Activated CD4-positive, alpha-beta T cell treated with anti-CD3 and anti-CD28 coated beads, Interleukin-2, amount 10 ng/mL, durations not matched to agents 7 days and 5 days (primary cell): ENCODE measurements at regions not wholly inside any gene's neighbourhood (a gene's known extent, or its start where the extent isn't known, plus 50 kb on each side); places are given as distances from the start of the nearest gene placed in this dataset.

Experiments used
- CTCF ChIA-PET: fragments of 350-600 bp; sonication (Branson Sonifier 250); formaldehyde crosslinking; loops from one replicate; lab custom pipeline; 2021; ENCODE audit warnings: antibody characterized with exemption; lab: Charles Lee
- POLR2A ChIA-PET: fragments of 350-600 bp; sonication (Branson Sonifier 250); formaldehyde crosslinking; loops from one replicate; lab custom pipeline; 2021; ENCODE audit warnings: antibody characterized with exemption; lab: Charles Lee
- DNase-seq: peaks from one replicate; pipeline ENCODE4 v3.0.0-alpha.2; 2020
- H3K27ac Mint-ChIP-seq: one replicate; pipeline ENCODE4 v1.8.0; 2021; ENCODE audit warnings: mild to moderate bottlenecking, moderate library complexity, mixed read lengths
- H3K27me3 Mint-ChIP-seq: one replicate; pipeline ENCODE4 v1.8.0; 2021; ENCODE audit warnings: mixed read lengths
- H3K36me3 Mint-ChIP-seq: one replicate; pipeline ENCODE4 v1.8.0; 2021; ENCODE audit warnings: low read depth, mixed read lengths
- H3K4me1 Mint-ChIP-seq: one replicate; pipeline ENCODE4 v1.8.0; 2021; ENCODE audit warnings: mixed read lengths
- H3K4me3 Mint-ChIP-seq: one replicate; pipeline ENCODE4 v1.8.0; 2021; ENCODE audit warnings: mild to moderate bottlenecking, moderate library complexity, mixed read lengths
- H3K9me3 Mint-ChIP-seq: one replicate; pipeline ENCODE4 v1.8.0; 2021; ENCODE audit warnings: mixed read lengths

DNA sequence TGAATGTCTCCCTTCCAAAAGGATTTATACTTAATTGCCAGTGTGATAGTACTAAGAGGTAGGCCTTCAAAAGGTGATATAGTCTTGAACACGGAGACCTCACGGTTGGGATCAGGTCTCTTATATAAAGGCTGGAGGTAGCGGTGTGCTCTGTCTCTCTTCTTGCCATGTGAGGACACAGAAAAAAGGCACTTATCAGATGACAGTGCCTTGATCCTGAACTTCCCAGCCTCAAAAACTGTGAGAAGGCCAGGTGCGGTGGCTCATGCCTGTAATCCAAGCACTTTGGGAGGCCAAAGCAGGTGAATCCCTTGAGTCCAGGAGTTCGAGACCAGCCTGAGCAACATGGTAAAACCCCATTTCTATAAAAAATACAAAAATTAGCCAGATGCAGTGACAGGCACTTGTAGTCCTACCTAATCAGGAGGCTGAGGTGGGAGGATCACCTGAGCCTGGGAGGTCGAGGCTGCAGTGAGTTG, 108.9 kb upstream of the TOP3B start:
- Mint-ChIP-seq H3K9me3 (no peaks in the 10 kb centered on the region), H3K27ac (no peak overlapping the region), H3K4me3 (no peak overlapping the region), H3K4me1 (peaks cover 15% of the 10 kb centered on the region), H3K27me3 (peaks cover 31% of the 10 kb centered on the region), H3K36me3 (no peaks in the 10 kb centered on the region)
- CTCF ChIA-PET: no interaction called here
- POLR2A ChIA-PET: no interaction called here
- DNase-seq: no peak

- no peak for DNase-seq
- Mint-ChIP-seq H3K4me3 (no peak overlapping the region), H3K36me3 (no peaks in the 10 kb centered on the region), H3K27me3 (peaks cover 26% of the 10 kb centered on the region), H3K9me3 (no peaks in the 10 kb centered on the region), H3K27ac (no peak overlapping the region), H3K4me1 (peaks cover 15% of the 10 kb centered on the region)
- ChIA-PET CTCF (no interaction called here), POLR2A (no interaction called here)
These were observed 108.2 kb upstream of the TOP3B start for GRCh38 chr22:22090650-22091399.

DNA sequence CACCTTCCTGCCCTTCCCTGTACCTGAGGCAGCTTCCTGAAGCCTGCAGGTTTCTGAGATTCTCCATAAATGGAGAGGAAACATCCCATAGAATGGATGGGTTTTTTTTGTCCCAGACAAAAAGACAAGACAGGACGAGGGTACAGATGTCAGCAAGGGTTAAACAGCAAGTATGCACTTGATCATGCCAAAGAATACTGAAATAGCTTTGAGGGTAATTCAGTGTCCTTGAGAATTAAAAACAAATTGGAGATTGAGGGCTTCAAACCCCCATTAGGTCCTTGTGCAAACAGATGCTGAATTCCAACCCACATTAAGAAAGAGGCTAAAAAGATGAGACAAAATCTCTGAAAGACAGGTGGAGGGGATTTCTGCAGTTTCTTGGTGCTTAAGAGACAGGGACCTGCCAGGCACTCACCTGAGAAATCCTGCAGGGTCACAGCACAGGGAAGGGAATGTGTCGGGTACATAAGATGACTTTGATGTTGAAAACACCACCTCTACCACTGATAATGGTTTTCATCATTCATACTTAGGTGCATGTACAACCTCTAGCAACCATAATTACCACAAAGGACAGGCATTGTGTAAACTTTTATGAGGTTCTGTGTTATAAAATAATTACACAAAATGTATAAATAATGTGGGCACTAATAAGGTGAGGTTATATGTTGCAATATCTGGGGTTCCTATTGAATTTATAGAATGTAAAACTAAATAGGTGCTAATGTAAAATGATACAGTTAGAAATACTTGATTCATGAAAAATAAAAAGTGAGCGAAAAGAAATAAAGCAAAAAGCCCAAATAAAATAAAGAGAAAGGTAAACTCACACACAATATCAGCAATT, 107.1 kb upstream of the TOP3B start:
- peaks cover 18% of the 10 kb centered on the region for H3K27me3 Mint-ChIP-seq
- ChIA-PET CTCF (no interaction called here), POLR2A (no interaction called here)
- H3K36me3 Mint-ChIP-seq: no peaks in the 10 kb centered on the region
- H3K4me1 Mint-ChIP-seq: peaks cover 15% of the 10 kb centered on the region
- H3K9me3 Mint-ChIP-seq: no peaks in the 10 kb centered on the region
- DNase-seq: no peak
- no peak overlapping the region for H3K27ac Mint-ChIP-seq
- no peak overlapping the region for H3K4me3 Mint-ChIP-seq

DNA sequence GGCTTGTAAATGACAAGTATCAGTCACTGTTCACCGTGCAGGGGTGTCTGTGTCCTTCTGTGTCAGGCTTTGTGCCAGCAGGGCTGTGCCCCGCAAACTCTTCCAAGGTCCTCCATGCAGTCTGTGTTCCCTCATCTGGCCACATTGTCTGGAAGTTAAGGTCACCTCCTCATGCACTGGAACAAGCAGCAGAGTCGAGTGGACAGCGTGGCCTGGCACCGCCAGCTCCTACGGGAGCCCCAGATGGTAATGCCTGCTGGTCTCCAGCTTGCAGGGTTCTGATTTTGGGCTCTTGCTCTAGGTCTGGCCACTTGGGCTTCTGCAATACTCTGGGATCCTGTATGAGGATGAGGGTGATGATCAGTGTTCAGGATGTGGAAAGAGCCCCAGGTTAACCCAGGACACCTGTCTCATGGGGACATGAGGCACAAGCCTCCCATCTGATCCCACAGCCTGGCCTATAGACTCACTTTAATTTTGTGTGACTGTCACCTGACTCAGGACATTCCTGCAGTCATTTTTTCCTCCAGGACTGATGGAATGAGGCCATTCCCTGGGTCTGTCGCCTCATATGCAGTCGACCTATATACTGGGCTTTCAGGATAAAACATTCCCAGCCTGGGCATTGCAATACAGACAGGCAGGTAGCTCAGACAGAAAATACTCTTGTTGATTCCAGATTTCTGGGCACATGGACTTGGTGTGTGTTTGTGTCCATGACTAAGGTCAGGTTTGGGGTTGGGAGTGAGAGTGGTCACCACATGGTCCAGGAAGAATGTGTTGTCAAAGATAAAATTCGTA, 106.3 kb upstream of the TOP3B start:
- Mint-ChIP-seq H3K27me3 (peaks cover 18% of the 10 kb centered on the region), H3K9me3 (no peaks in the 10 kb centered on the region), H3K27ac (no peak overlapping the region), H3K36me3 (no peaks in the 10 kb centered on the region), H3K4me1 (peaks cover 15% of the 10 kb centered on the region), H3K4me3 (no peak overlapping the region)
- CTCF ChIA-PET: no interaction called here
- POLR2A ChIA-PET: no interaction called here
- no peak for DNase-seq

DNA sequence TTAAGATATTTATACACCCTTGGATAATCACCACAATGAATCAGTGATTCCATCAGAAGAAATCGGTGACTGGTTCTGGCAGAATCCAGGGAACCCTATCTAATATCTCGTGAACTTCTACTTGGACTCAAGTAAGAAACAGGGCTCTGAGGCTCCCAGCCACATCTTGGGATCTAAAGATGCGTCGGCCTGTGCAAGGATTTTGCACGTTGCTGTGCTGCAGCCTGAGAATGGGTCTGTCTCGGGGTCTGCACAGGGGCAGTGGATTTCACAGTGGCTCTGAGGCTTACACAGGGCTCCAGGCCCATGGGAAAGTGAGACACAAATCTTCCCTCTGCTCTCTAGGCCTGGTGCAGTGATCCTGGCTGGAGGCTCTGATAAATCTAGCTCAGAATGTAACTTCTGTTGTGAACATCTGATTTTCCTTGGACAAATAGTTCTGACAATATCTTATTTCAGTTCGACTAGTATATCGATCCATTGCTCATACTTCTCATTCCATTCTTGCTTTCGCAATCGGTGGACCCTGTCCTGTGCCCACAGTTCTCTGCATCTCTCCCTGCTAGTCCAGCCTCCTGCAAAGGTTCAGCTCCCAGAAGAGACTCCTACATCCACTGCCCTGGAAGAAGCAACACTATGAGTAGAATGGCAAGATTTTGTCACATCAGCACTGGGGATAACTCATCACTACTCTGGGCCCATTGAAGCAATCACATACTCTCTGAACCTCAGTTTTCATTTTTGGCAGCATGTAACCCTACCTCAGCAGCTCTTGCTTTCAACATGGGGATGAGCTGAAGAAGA, 105.5 kb upstream of the TOP3B start:
- H3K27me3 Mint-ChIP-seq: peaks cover 26% of the 10 kb centered on the region
- H3K4me3 Mint-ChIP-seq: no peak overlapping the region
- no peaks in the 10 kb centered on the region for H3K9me3 Mint-ChIP-seq
- no peak for DNase-seq
- no peak overlapping the region for H3K27ac Mint-ChIP-seq
- peaks cover 8% of the 10 kb centered on the region for H3K4me1 Mint-ChIP-seq
- POLR2A ChIA-PET: no interaction called here
- no peaks in the 10 kb centered on the region for H3K36me3 Mint-ChIP-seq
- CTCF ChIA-PET: no interaction called here

DNA sequence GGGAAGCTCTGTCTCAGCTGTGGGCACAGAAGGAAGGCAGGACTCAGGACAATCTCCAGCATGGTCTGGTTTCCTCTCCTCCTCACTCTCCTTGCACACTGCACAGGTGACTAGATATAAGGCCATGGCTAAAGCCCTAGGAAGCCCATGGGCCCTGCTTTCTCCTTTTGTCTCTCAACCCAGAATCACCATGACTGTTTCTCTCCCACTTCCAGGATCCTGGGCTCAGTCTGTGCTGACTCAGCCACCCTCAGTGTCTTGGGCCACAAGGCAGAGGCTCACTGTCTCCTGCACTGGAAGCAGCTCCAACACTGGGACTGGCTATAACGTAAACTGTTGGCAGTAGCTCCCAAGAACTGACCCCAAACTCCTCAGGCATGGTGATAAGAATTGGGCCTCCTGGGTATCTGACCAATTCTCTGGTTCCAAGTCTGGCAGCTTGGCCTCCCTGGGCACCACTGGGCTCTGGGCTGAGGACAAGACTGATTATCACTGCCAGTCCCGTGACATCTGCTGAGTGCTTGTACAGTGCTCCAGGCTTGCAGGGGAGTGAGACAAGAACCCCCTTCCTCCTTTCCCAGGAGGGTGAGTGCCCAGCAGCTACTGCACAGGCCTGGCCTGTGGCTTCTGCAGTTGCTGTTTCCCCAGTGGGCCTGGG, 104.0 kb upstream of the TOP3B start:
- H3K27me3 Mint-ChIP-seq: peaks cover 37% of the 10 kb centered on the region
- ChIA-PET POLR2A (no interaction called here), CTCF (no interaction called here)
- H3K36me3 Mint-ChIP-seq: no peaks in the 10 kb centered on the region
- no peak overlapping the region for H3K4me3 Mint-ChIP-seq
- peak overlapping the region; percentile 0 for H3K27ac Mint-ChIP-seq
- H3K9me3 Mint-ChIP-seq: no peaks in the 10 kb centered on the region
- no peaks in the 10 kb centered on the region for H3K4me1 Mint-ChIP-seq
- no peak for DNase-seq

DNA sequence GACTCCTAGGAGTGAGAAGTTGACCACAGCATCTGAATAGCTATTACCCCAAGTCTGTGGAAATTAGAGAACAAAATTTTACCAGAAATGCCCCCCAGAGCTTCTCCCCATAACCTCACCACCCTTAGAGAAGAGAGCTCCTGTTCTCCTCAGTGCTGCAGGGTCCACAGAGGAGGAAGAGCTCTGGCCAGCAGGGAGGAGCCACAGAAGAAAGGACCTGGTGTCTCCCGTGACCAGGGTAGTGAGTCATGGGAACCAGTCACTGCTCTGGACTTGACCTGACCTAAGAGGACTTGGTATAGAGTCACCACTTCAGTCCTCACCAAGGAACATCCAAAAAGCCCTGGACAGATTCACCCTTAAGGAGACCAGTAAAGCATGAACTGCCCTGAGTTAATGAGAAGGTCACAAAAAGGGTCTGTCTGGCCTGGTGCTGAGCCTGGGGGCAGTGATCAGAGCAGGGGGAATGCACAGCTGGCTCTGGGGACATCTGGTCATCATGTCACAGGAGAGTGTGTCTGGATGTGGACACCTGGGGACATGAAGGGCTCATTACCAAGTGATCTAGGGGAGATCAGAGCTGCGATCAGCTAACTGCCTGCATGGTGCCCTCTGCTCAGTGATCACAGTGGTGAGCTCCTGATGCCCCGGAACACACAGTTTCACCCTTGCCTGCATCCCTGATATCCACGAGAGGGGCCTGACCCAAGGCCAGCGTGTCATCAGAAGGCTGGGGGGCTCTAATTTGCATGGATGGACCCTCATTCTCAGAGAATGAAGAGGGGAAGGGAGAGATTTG, 103.3 kb upstream of the TOP3B start:
- DNase-seq: no peak
- POLR2A ChIA-PET: no interaction called here
- peaks cover 39% of the 10 kb centered on the region for H3K27me3 Mint-ChIP-seq
- no peak overlapping the region for H3K27ac Mint-ChIP-seq
- H3K4me1 Mint-ChIP-seq: no peaks in the 10 kb centered on the region
- H3K4me3 Mint-ChIP-seq: no peak overlapping the region
- CTCF ChIA-PET: interaction anchor here (1.2 kb wide), 1 partner anchor 12 kb away, joined by 3 read pairs; no protein-coding TSS in a partner anchor
- no peaks in the 10 kb centered on the region for H3K36me3 Mint-ChIP-seq
- no peaks in the 10 kb centered on the region for H3K9me3 Mint-ChIP-seq

- POLR2A ChIA-PET: no interaction called here
- no peaks in the 10 kb centered on the region for H3K4me1 Mint-ChIP-seq
- H3K4me3 Mint-ChIP-seq: no peak overlapping the region
- no peak for DNase-seq
- no peak overlapping the region for H3K27ac Mint-ChIP-seq
- peaks cover 43% of the 10 kb centered on the region for H3K27me3 Mint-ChIP-seq
- H3K9me3 Mint-ChIP-seq: no peaks in the 10 kb centered on the region
- CTCF ChIA-PET: interaction anchor here (1.0 to 1.2 kb wide), 2 partner anchors 13 to 84 kb away, joined by 3 read pairs; no protein-coding TSS in a partner anchor
- no peaks in the 10 kb centered on the region for H3K36me3 Mint-ChIP-seq
These were observed 101.6 kb upstream of the TOP3B start for GRCh38 chr22:22084089-22084711.

DNA sequence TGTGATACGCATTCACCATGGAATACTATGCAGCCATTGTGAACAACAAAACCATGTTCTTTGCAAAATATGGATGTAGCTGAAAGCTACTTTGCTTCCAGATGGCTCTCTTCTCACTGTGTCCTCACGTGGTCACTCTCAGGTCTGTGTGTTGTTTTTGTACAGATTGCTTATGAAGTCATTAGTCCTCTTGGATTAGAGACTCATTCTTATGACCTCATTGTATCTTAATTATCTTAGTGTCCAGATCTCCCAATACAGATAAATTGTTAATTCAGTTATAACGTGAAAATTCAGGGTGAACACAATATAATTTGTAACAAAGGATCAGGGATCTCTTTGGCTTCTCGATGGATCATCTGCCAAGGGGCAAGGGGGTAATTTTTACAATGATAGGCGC, 100.4 kb upstream of the TOP3B start:
- ChIA-PET POLR2A (no interaction called here), CTCF (interaction anchor here (1.0 kb wide), 1 partner anchor 86 kb away, joined by 3 read pairs; no protein-coding TSS in a partner anchor)
- Mint-ChIP-seq H3K4me1 (no peaks in the 10 kb centered on the region), H3K36me3 (no peaks in the 10 kb centered on the region), H3K4me3 (no peak overlapping the region), H3K9me3 (no peaks in the 10 kb centered on the region), H3K27ac (no peak overlapping the region), H3K27me3 (peaks cover 45% of the 10 kb centered on the region)
- DNase-seq: no peak

DNA sequence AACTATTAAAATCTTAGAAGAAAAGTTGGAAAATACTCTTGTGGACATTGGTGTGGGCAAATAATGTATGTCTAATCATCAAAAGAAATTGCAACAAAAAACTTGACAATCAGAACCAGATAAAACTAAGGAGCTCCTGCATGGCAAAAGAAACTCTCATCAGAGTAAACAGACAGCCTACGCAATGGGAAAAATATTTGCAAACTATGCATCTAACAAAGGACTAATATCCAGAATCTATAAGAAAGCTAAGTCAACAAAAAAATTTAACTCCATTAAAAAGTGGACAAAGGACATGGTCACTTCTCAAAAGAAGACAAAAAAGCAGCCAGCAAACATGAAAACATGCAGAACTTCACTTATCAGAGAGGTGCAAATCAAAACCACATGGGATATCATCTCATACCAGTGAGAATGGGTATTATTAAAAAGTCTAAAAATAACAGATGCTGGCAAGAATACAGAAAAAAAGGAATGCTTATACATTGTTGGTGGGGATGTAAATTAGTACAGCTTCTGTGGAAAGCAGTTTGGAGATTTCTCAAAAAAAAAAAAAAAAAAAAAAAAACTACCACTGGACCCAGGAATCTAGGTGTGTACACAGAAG, 99.7 kb upstream of the TOP3B start:
- H3K36me3 Mint-ChIP-seq: no peaks in the 10 kb centered on the region
- ChIA-PET POLR2A (no interaction called here), CTCF (no interaction called here)
- no peak for DNase-seq
- H3K4me3 Mint-ChIP-seq: no peak overlapping the region
- peaks cover 45% of the 10 kb centered on the region for H3K27me3 Mint-ChIP-seq
- H3K9me3 Mint-ChIP-seq: no peaks in the 10 kb centered on the region
- no peak overlapping the region for H3K27ac Mint-ChIP-seq
- H3K4me1 Mint-ChIP-seq: no peaks in the 10 kb centered on the region
